ENCODE measurements at regions not wholly inside any gene's neighbourhood (a gene's known extent, or its start where the extent isn't known, plus 50 kb on each side); places are given as distances from the start of the nearest gene placed in this dataset.

DNA sequence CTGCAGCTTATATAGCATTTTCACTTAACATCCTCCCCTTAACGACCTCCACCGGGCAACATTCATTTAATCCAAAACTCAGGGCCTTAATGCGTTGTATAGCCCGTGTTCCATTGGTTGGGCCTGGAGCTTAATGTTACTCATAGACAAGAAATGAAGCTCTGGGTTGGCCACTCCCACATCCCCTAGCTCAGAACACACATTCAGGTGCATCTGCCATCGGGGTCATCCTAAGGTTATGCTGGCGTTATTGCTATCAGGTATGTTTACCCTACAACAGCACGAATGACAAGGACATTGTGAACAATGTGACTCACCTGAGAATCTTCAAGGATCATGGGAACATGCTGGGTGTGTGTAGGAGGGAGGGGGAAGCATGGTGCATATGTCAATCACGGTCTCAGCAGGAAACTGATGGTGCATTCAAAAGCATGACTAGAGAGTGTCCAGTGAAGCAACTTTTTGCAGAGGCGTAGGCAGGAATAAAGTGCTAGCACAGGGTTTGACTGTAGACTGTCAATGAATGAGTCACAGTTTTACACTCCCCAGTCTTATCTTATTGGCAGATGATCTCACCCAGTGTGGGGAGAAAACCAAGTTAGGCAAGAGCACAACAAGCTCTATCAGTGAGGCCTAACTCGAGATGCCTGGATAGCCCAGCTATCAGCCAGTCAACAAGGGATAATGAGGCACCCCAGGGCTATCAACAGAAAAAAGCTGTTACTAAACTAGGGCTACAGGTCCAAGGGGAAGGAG is 402.1 kb upstream of the MCTP2 start:
- CTCF ChIA-PET: interaction anchor here (0.6 kb wide), 1 partner anchor 558 kb away, joined by 3 read pairs; no protein-coding TSS in a partner anchor

DNA sequence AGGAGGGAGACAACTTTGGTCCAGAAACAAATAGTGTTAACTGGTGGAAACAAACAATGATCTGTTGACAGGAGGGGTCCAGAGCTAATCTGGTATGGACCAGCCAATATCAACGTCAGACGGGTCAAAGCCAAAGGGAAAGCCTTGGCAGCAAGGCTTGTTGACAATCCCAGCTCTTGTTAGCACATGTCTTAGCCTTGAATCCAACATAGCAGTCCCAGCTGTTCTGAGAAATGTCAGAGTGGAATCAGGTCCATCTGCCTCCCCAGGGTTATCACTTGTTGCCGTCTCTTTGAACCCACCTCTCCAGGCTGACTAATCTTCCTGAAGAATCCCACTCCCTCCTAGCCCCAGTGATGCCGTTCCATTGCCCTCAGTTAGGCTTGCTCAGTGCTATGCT is 404.6 kb upstream of the MCTP2 start:
- no peak for DNase-seq
- no peaks in the 10 kb centered on the region for H3K9me3 Mint-ChIP-seq
- H3K36me3 Mint-ChIP-seq: no peaks in the 10 kb centered on the region
- no peaks in the 10 kb centered on the region for H3K27me3 Mint-ChIP-seq
- H3K4me1 Mint-ChIP-seq: no peaks in the 10 kb centered on the region
- no peak overlapping the region for H3K27ac Mint-ChIP-seq
- no peak overlapping the region for H3K4me3 Mint-ChIP-seq
- CTCF ChIA-PET: no interaction called here

More for the DNA sequence above, 402.1 kb upstream of the MCTP2 start:
- Mint-ChIP-seq H3K4me1 (no peaks in the 10 kb centered on the region), H3K27me3 (no peaks in the 10 kb centered on the region), H3K36me3 (no peaks in the 10 kb centered on the region), H3K9me3 (no peaks in the 10 kb centered on the region), H3K27ac (no peak overlapping the region), H3K4me3 (no peak overlapping the region)
- no peak for DNase-seq

DNA sequence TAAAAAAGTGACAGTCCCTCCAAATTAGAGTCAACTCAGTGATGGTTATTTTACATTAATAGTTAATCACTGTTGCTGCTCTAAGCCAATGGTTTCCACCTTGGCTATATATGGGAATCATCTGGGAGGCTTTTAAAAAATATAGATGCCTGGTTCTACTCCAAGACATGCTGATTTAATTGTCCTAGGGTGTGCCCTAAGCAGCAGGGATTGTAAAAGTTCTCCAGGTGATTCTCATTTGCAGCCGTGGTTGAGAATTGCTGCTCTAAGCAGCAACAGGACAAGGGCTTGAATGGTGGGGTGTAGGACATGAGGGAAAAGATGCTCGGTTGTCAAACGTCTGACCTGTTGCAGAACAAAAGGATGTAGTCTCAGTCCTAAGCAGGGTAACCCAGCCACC is 405.1 kb upstream of the MCTP2 start:
- H3K27ac Mint-ChIP-seq: no peak overlapping the region
- H3K4me3 Mint-ChIP-seq: no peak overlapping the region
- CTCF ChIA-PET: no interaction called here
- H3K4me1 Mint-ChIP-seq: no peaks in the 10 kb centered on the region
- H3K36me3 Mint-ChIP-seq: no peaks in the 10 kb centered on the region
- no peaks in the 10 kb centered on the region for H3K27me3 Mint-ChIP-seq
- H3K9me3 Mint-ChIP-seq: no peaks in the 10 kb centered on the region
- no peak for DNase-seq

DNA sequence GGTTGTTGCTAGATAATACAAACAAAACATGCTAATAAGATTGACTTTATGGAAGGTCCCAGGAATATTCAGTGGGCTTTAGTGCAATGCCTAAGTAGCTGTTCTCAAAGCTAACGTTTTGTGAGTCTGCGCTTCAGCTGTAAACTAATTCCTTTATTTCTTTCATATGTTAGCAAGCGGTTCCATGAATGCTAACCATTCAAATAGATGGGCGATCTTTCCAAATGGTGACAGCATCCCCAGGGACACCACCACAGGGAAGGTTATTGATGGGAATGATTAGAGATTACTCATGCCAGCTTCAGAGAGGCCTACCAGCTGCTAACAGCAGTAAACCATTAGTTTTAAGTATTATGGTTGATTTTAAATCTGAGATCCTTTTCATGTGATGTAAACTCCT is 405.7 kb upstream of the MCTP2 start:
- Mint-ChIP-seq H3K36me3 (no peaks in the 10 kb centered on the region), H3K4me1 (no peaks in the 10 kb centered on the region), H3K4me3 (no peak overlapping the region), H3K27ac (no peak overlapping the region), H3K27me3 (no peaks in the 10 kb centered on the region), H3K9me3 (no peaks in the 10 kb centered on the region)
- no peak for DNase-seq
- CTCF ChIA-PET: no interaction called here

DNA sequence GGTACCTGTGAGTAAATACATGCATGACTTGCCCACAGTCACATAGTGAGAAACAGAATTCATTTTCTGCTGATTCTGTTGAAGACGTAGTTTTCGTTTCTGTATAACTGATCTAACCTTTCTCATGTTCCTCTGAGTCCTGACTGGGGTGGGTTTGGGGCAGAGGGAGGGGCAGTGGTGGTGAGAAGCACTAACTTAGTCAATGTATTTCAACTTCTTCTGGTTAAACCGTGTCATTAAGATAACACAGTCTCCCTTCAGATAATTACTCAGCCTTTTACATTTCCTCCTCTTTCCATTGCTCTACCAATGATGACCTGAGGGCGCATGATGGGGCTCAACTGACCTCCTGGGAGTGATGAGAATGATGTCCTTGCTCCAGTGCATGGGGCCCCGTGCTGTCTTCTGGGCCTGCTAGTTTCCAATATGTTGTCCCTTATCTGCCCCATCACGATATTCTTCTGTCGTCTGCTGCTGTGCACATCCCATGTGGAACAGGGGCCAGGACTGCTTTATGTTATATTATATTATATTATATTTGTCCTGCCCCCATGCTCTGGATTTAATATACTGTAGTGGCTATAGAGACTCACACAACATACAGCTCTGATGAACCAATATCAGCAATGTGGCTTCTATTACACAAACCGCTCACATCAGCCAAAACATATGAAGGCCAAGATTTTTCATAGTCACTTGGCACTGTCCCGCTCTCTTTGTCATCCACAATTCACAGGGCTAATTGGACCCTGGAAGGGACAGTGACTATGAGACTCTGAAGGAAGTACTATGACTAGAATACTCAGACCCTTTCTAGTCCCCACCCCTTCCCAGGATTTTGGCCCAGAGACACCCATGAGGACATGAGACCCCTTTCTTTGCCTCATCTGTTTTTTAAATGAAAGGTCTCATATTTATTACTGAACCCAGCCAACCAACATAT is 407.1 kb upstream of the MCTP2 start:
- Mint-ChIP-seq H3K4me3 (no peak overlapping the region), H3K4me1 (no peaks in the 10 kb centered on the region), H3K27me3 (no peaks in the 10 kb centered on the region), H3K36me3 (no peaks in the 10 kb centered on the region), H3K9me3 (no peaks in the 10 kb centered on the region), H3K27ac (no peak overlapping the region)
- CTCF ChIA-PET: no interaction called here
- DNase-seq: no peak

DNA sequence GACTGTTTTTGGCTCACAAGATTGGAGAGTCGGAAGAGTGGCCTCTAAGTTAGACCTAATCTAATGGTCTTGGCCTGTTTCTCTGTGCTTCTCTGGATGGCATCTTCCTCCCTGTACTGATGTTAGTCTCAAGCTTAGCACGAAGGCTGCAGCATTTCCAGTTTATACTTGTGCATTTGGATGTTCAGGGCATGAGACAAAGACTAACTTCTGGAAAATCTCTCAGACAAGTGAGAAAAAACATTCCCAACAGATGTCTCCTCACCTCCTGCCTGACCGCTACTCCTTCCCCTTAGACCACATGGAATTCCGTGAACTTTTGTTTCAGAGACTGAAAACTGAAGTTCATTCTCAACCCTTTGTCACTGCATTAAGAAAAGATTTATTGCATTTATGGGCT is 410.8 kb upstream of the MCTP2 start:
- Mint-ChIP-seq H3K36me3 (no peaks in the 10 kb centered on the region), H3K9me3 (no peaks in the 10 kb centered on the region), H3K27me3 (no peaks in the 10 kb centered on the region), H3K4me1 (no peaks in the 10 kb centered on the region), H3K27ac (no peak overlapping the region), H3K4me3 (no peak overlapping the region)
- CTCF ChIA-PET: no interaction called here
- DNase-seq: no peak

DNA sequence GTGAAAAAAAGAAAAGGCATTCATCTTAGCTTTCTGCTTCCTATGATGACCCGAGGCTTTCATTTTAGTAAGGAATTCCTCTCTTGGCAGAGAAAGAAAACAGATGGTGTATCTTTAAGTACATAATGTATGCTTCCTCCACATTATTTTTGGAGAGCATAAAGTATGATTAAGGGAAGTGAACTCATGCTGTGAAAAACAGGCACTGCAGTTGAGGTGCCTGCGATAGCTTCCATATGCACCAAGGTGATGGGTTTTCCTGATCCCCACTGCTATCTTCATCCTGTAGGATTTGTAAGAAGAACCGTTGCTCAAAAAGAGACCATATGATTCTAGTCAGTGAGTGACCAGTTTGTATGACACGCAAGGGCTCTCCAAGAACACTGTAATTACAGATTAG is 411.5 kb upstream of the MCTP2 start:
- Mint-ChIP-seq H3K27ac (no peak overlapping the region), H3K9me3 (no peaks in the 10 kb centered on the region), H3K4me1 (no peaks in the 10 kb centered on the region), H3K36me3 (no peaks in the 10 kb centered on the region), H3K27me3 (no peaks in the 10 kb centered on the region), H3K4me3 (no peak overlapping the region)
- no peak for DNase-seq
- CTCF ChIA-PET: no interaction called here

DNA sequence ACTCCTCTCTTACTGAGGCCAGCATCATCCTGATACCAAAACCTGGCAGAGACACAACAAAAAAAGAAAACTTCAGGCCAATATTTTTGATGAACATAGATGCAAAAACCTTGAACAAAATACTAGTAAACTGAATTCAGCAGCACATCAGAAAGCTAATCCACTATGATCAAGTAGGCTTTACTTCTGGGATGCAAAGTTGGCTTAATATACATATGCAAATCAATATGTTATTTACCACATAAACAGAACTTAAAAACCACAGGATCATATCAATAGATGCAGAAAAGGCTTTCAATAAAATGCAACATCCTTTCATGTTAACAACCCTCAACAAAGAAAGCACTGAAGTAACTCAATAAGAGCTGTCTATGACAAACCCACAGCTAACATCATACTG is 414.5 kb upstream of the MCTP2 start:
- Mint-ChIP-seq H3K27ac (no peak overlapping the region), H3K4me1 (no peaks in the 10 kb centered on the region), H3K36me3 (no peaks in the 10 kb centered on the region), H3K4me3 (no peak overlapping the region), H3K9me3 (no peaks in the 10 kb centered on the region), H3K27me3 (no peaks in the 10 kb centered on the region)
- no peak for DNase-seq
- CTCF ChIA-PET: no interaction called here

DNA sequence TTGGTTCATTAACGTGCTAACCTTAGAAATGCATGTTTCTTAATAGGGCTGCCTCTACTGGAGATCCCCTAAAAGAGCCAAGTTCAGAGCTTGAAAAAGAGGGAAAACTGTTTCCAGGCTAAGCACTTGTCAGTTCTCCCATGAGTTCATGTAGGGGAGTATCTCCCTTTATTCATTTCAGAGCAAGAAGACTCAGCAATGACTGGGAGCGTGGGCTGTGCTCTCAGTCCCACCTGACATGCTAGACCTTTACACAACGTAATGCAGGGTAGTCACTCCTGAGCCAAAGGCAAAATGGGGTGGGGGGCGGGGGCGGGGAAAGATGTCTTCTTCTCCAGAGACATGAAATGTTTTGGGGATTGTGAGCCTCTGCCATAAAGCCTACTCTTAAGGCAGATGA is 420.1 kb upstream of the MCTP2 start:
- H3K4me3 Mint-ChIP-seq: no peak overlapping the region
- no peaks in the 10 kb centered on the region for H3K27me3 Mint-ChIP-seq
- no peaks in the 10 kb centered on the region for H3K4me1 Mint-ChIP-seq
- no peak for DNase-seq
- H3K9me3 Mint-ChIP-seq: no peaks in the 10 kb centered on the region
- no peak overlapping the region for H3K27ac Mint-ChIP-seq
- no peaks in the 10 kb centered on the region for H3K36me3 Mint-ChIP-seq
- CTCF ChIA-PET: no interaction called here

DNA sequence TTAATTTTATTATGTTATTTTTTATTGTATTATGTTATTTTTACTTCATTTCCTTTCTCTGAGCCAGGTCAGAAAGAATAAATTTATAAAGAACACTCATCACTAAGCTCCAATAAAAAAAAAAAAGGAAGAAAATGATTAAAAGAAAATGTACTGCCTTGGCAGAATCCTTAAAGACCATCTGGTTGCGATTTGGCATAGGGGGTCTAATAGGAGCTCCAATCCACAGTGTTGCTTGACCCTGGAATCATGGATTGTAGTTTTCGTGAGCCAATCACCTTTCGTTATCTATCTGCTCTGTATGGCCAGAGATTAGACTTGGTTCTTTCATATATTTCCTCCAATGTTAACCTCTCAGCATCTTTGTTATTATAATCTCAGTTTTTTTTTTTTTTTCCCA is 421.8 kb upstream of the MCTP2 start:
- no peaks in the 10 kb centered on the region for H3K36me3 Mint-ChIP-seq
- DNase-seq: no peak
- no peak overlapping the region for H3K27ac Mint-ChIP-seq
- no peaks in the 10 kb centered on the region for H3K9me3 Mint-ChIP-seq
- no peak overlapping the region for H3K4me3 Mint-ChIP-seq
- CTCF ChIA-PET: no interaction called here
- no peaks in the 10 kb centered on the region for H3K27me3 Mint-ChIP-seq
- H3K4me1 Mint-ChIP-seq: no peaks in the 10 kb centered on the region

DNA sequence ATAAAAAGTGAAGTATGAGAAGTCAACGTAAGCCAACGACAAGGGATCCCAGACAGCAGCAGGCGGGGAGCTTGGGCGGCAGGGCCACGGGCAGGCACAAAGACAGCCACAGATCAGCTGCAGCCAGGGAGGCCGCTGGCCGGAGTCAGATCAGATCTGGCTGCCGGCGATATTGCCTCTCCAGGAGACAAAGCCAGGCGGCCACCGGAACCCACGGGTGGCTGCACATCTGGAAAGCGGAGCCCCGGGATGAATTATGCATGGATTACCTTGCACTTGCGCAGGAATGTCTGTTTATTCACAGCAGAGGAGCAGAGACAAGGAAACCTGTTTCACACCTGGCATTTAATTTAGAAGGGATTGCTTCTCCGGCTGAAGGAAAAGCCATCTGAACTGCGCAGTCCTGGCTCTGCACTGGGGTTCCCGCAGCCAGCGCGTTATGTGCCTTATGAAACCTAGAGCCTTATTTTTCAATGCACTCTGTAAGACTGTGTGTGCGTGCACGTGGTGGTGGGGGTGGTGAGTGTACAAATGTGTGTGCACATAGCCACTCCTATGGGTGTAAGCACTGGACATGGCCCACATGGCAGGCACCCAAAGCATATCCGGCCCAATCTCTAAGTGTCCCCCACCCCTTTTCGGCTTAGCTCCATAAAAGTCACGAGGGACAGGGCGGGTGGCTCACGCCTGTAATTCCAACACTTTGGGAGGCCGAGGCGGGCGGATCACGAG is 427.8 kb upstream of the MCTP2 start:
- CTCF ChIA-PET: no interaction called here
- Mint-ChIP-seq H3K4me3 (no peak overlapping the region), H3K36me3 (no peaks in the 10 kb centered on the region), H3K4me1 (no peaks in the 10 kb centered on the region), H3K9me3 (no peaks in the 10 kb centered on the region), H3K27me3 (no peaks in the 10 kb centered on the region), H3K27ac (no peak overlapping the region)
- no peak for DNase-seq

DNA sequence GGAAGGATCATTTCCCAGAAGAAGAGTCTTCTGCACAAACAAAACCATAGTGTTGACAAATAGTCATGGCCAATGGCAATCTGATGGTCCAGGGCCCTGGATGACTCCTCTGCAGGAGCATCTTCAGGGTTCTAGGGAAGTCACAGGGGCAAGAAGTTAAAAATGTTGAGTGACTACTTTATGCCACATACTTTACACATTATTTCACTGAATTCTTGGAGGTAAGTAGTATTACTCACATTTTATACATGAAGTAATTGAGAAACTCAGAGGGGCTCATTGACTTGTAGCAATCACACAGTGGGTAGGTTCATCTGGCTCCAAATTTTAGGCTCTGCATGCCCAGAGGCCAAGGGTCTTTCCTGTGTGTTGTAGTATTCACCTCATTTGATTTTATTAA is 430.2 kb upstream of the MCTP2 start:
- no peaks in the 10 kb centered on the region for H3K36me3 Mint-ChIP-seq
- DNase-seq: no peak
- H3K4me1 Mint-ChIP-seq: no peaks in the 10 kb centered on the region
- H3K27me3 Mint-ChIP-seq: no peaks in the 10 kb centered on the region
- no peak overlapping the region for H3K27ac Mint-ChIP-seq
- no peaks in the 10 kb centered on the region for H3K9me3 Mint-ChIP-seq
- H3K4me3 Mint-ChIP-seq: no peak overlapping the region
- CTCF ChIA-PET: no interaction called here

DNA sequence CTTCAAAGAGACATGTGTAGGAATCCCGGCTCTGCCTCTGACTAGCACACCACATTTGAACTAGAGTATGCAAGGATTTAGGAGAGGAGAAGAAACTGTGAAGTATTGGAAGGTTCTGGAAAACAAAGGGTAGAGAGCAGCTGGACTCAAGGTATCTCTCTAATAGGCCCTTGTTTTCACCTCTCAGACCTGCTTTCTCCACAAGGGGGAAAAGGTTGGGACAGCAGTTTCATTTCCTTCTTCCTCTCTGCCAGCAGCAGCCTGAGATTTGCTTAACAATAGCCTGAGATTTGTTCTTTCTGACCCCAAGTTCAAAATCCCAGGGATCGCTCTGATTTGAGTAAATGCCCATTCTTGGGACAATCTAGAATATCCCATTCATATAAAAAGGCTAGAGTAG is 430.6 kb upstream of the MCTP2 start:
- H3K4me3 Mint-ChIP-seq: no peak overlapping the region
- no peak for DNase-seq

DNA sequence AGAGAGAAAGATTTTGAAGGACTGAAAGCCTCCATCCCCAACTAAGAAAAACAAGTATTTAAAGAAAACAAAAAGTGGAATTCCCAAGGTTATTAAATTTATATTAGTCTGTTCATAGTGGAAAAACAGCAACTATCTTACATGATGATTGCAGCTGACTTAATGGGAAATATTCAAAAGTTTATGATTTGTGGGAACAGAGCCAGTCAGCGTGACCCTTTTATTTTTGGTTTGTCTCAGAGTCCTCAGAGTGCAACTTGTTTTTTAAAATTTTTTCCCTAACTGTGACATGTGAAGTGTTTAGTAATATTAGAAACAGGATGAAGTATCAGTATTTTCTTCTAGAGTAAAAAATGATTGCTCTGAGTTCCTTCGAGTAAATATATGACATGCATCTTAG is 441.9 kb upstream of the MCTP2 start:
- CTCF ChIA-PET: no interaction called here
- Mint-ChIP-seq H3K27ac (no peak overlapping the region), H3K27me3 (no peaks in the 10 kb centered on the region), H3K4me1 (no peaks in the 10 kb centered on the region), H3K9me3 (no peaks in the 10 kb centered on the region), H3K4me3 (no peak overlapping the region), H3K36me3 (no peaks in the 10 kb centered on the region)
- no peak for DNase-seq

More for the DNA sequence above, 430.6 kb upstream of the MCTP2 start:
- CTCF ChIA-PET: no interaction called here
- Mint-ChIP-seq H3K36me3 (no peaks in the 10 kb centered on the region), H3K9me3 (no peaks in the 10 kb centered on the region), H3K27me3 (no peaks in the 10 kb centered on the region), H3K27ac (no peak overlapping the region), H3K4me1 (no peaks in the 10 kb centered on the region)
